Body of pancreas (tissue), 4 donors: ENCODE measurements at regions not wholly inside any gene's neighbourhood (a gene's known extent, or its start where the extent isn't known, plus 50 kb on each side); places are given as distances from the start of the nearest gene placed in this dataset.

ENCODE experiments used
- CTCF ChIP-seq, 7 experiments: fragments of 450-650 bp in 4 of 7; fragments of 200-600 bp in 3 of 7; sonication (generic) in 3 of 7; IDR thresholded peaks; one replicate each; pipeline ENCODE4 v1.5.1; 2016 to 2019; ENCODE audit warnings: antibody characterized with exemption in 7 of 7
- POLR2A ChIP-seq, 3 donors: fragments of 450-650 bp; IDR thresholded peaks; one replicate each; pipeline ENCODE4 v1.6.1; 2016; ENCODE audit warnings: antibody characterized with exemption in 3 of 3, mild to moderate bottlenecking in 2 of 3

GRCh38 chr1:14138135-14138506 is 438.1 kb downstream of the PRDM2 start:
- no peak for TF ChIP-seq CTCF (IDR thresholded peaks at IDR 0.05)
- TF ChIP-seq POLR2A (IDR thresholded peaks at IDR 0.05) = no peak
